ENCODE measurements at regions not wholly inside any gene's neighbourhood (a gene's known extent, or its start where the extent isn't known, plus 50 kb on each side); places are given as distances from the start of the nearest gene placed in this dataset.

DNA sequence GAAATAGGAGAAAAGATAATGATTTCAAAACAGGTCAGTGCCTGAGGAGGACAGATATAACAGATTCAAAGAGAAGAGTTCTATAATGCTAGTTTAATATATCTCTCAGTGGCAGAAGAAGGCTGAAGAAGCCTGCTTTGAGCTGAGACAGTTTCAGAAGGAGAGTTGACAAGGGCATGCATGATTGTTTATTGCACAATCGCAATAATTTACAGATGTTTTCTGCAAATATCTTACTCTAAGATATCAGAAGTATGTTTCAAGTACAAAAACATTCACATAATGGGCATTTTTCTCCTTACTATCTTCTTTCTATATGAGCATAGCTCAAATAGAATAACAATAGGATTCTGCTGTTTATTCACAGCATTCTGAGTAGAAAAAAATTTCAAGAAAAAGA, 557.7 kb upstream of the NRSN1 start:
- TF ChIP-seq RAD21 (conservative IDR thresholded peaks at IDR 0.05) (no peak), EP300 (conservative IDR thresholded peaks at IDR 0.05; ENCODE audit: poor library complexity, severe bottlenecking) (no peak), CTCF (IDR thresholded peaks at IDR 0.05; ENCODE audit: poor library complexity, severe bottlenecking) (no peak), EZH2 (IDR thresholded peaks at IDR 0.05; ENCODE audit: borderline replicate concordance, insufficient read depth, low read length, poor library complexity, severe bottlenecking) (no peak), POLR2AphosphoS5 (IDR thresholded peaks at IDR 0.05) (no peak), REST (IDR thresholded peaks at IDR 0.05; ENCODE audit: borderline replicate concordance) (no peak)

All from neural cell (in vitro differentiated cells).